ENCODE measurements at regions not wholly inside any gene's neighbourhood (a gene's known extent, or its start where the extent isn't known, plus 50 kb on each side); places are given as distances from the start of the nearest gene placed in this dataset.

DNA sequence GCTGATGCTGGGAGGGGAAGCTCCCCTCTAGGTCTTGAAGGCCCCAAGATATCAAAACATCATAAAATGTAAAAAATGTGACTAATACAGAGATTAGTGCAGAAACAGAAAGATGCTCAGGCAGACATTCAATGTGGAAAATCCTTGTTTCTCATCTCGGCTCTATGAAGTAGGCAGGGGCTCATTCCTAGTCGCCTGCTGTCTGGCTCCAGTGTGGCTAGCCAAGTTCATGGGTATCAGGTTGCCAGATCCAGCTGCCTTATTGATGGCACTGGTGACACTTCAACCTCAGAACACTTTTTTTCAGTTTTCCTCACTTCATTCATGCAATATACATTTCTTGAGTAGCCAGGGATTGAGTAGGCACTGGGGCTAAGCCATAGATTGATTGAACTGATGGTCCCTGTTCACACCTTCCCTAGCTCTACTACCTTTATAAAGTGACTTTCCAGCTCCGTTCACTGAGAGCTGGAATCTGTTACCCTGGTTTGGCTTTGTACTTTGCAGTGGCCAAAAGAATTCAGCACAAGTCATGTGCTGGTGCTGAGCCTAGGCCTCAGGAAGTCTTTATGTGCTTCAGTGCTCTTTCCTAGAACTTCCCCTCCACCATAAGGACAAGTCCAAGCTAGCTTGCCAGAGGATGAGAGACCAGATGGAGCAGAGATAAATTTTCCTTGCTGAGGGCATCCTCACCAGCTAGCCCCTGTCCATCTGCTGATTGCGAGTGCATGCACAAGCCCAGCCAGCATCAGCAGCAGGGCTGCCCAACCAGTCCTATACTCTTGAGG, 373.6 kb upstream of the ST6GAL2 start:
- intact Hi-C loops (cut with DNase I), result no loop called here
- H3K4me3 ChIP-seq, result no peak overlapping the region
- H3K4me1 ChIP-seq, result no peaks in the 10 kb centered on the region
- no peak overlapping the region for H3K27ac ChIP-seq
- no peaks in the 10 kb centered on the region for H3K27me3 ChIP-seq
- whole genome bisulfite sequencing, 2 donors, result 84 to 86% methylated on average over 3 of the region's 4 CpGs
- H3K36me3 ChIP-seq, result no peaks in the 10 kb centered on the region
- no peak for DNase-seq
- no peaks in the 10 kb centered on the region for H3K9me3 ChIP-seq
- TF ChIP-seq, protein P1, sequence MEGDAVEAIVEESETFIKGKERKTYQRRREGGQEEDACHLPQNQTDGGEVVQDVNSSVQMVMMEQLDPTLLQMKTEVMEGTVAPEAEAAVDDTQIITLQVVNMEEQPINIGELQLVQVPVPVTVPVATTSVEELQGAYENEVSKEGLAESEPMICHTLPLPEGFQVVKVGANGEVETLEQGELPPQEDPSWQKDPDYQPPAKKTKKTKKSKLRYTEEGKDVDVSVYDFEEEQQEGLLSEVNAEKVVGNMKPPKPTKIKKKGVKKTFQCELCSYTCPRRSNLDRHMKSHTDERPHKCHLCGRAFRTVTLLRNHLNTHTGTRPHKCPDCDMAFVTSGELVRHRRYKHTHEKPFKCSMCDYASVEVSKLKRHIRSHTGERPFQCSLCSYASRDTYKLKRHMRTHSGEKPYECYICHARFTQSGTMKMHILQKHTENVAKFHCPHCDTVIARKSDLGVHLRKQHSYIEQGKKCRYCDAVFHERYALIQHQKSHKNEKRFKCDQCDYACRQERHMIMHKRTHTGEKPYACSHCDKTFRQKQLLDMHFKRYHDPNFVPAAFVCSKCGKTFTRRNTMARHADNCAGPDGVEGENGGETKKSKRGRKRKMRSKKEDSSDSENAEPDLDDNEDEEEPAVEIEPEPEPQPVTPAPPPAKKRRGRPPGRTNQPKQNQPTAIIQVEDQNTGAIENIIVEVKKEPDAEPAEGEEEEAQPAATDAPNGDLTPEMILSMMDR (IDR thresholded peaks at IDR 0.05), result no peak
- no peak for TF ChIP-seq POLR2A (IDR thresholded peaks at IDR 0.05)

GRCh38 chr2:107263628-107264027, 377.7 kb upstream of the ST6GAL2 start:
- no peaks in the 10 kb centered on the region for H3K4me1 ChIP-seq
- no peak overlapping the region for H3K27ac ChIP-seq
- no peaks in the 10 kb centered on the region for H3K27me3 ChIP-seq
- 81 to 88% methylated on average over 3 of the region's 3 CpGs for WGBS, 2 donors
- intact Hi-C loops (cut with DNase I), result no loop called here
- TF ChIP-seq, protein P1 (IDR thresholded peaks at IDR 0.05), result no peak
- TF ChIP-seq POLR2A (IDR thresholded peaks at IDR 0.05), result no peak
- no peaks in the 10 kb centered on the region for H3K9me3 ChIP-seq
- H3K4me3 ChIP-seq, result no peak overlapping the region
- H3K36me3 ChIP-seq, result no peaks in the 10 kb centered on the region
- DNase-seq, result no peak

DNA sequence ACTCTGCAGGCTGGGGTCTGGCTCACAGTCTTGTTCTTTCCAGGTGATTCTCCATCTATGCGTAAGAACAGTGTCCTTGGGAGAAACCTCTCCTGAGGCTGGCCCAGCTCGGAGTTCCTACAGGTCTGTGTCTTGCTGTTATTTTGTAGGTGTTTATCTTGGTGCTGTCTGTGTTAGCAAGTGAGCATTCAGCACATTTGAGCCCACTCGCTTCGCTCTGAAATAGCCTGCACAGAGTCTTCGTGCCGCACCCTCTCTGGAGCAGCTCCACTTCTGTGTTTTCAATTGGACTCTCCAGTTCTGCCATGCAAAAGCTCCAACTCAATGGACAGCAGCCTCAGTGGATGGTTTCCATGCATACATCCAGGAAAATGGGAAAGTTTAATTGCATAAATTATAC, 378.2 kb upstream of the ST6GAL2 start:
- WGBS, 2 donors, result 91 to 94% methylated on average over 4 to 6 of the region's 6 CpGs
- TF ChIP-seq, protein P1 (IDR thresholded peaks at IDR 0.05), result no peak
- TF ChIP-seq POLR2A (IDR thresholded peaks at IDR 0.05), result no peak
- H3K4me1 ChIP-seq, result no peaks in the 10 kb centered on the region
- H3K9me3 ChIP-seq, result no peaks in the 10 kb centered on the region
- DNase-seq, result no peak
- H3K27me3 ChIP-seq, result no peaks in the 10 kb centered on the region
- intact Hi-C loops (cut with DNase I), result no loop called here
- no peak overlapping the region for H3K4me3 ChIP-seq
- no peak overlapping the region for H3K27ac ChIP-seq
- H3K36me3 ChIP-seq, result no peaks in the 10 kb centered on the region

- H3K27ac ChIP-seq, result no peak overlapping the region
- H3K27me3 ChIP-seq, result no peaks in the 10 kb centered on the region
- H3K36me3 ChIP-seq, result no peaks in the 10 kb centered on the region
- no peak for DNase-seq
- no peaks in the 10 kb centered on the region for H3K4me1 ChIP-seq
- no peak overlapping the region for H3K4me3 ChIP-seq
- TF ChIP-seq POLR2A (IDR thresholded peaks at IDR 0.05), result no peak
- TF ChIP-seq, protein P1 (IDR thresholded peaks at IDR 0.05), result no peak
- no peaks in the 10 kb centered on the region for H3K9me3 ChIP-seq
- intact Hi-C loops (cut with DNase I), result no loop called here
- 87 to 91% methylated on average over 1 of the region's 1 CpG for WGBS, 2 donors
Measured at GRCh38 chr2:107266555-107266954, 380.6 kb upstream of the ST6GAL2 start.

- Histone ChIP-seq H3K9me3 (no peaks in the 10 kb centered on the region), H3K27me3 (no peaks in the 10 kb centered on the region), H3K27ac (no peak overlapping the region), H3K4me3 (no peak overlapping the region), H3K4me1 (no peaks in the 10 kb centered on the region), H3K36me3 (no peaks in the 10 kb centered on the region)
- no peak for TF ChIP-seq POLR2A (IDR thresholded peaks at IDR 0.05)
- TF ChIP-seq, protein P1 (IDR thresholded peaks at IDR 0.05), result no peak
- WGBS, 2 donors, result 69 to 80% methylated on average over 3 of the region's 3 CpGs
- intact Hi-C loops (cut with DNase I), result no loop called here
- DNase-seq, result no peak
Measured at GRCh38 chr2:107267086-107267485, 381.1 kb upstream of the ST6GAL2 start.

Measured in esophagus squamous epithelium (tissue), 5 donors.